H1 (cell line): ENCODE measurements at regions not wholly inside any gene's neighbourhood (a gene's known extent, or its start where the extent isn't known, plus 50 kb on each side); places are given as distances from the start of the nearest gene placed in this dataset.

ENCODE experiments used
- CTCF ChIA-PET: fragments of 300-600 bp; sonication (Branson Sonifier 250); formaldehyde crosslinking; loops from one replicate; lab custom pipeline; 2021; ENCODE audit not compliant: partially characterized antibody; lab: Charles Lee
- POLR2A ChIA-PET: fragments of 300-600 bp; sonication (Branson Sonifier 250); formaldehyde crosslinking; loops from one replicate; lab custom pipeline; 2021; ENCODE audit warnings: inconsistent platforms; ENCODE audit not compliant: partially characterized antibody; lab: Charles Lee
- DNase-seq, 2 experiments: peaks; one replicate each; pipeline versions ENCODE4 v3.0.0 to v3.0.0-alpha.2; 2010 to 2022; ENCODE audit warnings: low spot score in 2 of 2, low read depth in 1 of 2, mixed read lengths in 1 of 2
- FAIRE-seq: peaks from 2 replicates; lab custom pipeline; 2011; peaks lifted over from hg19 to GRCh38; lab: Jason Lieb, UNC
- H2AFZ ChIP-seq: 2 replicates; pipeline ENCODE4 v1.8.1; 2012; ENCODE audit warnings: low read length, inconsistent platforms
- H2AK5ac ChIP-seq: 2 replicates; pipeline ENCODE4 v1.6.1; 2013; ENCODE audit warnings: low read depth, low read length
- H2BK120ac ChIP-seq: replicated peaks from 2 replicates; pipeline ENCODE3; 2013; ENCODE audit warnings: low read depth, low read length, inconsistent platforms
- H2BK12ac ChIP-seq: 2 replicates; pipeline ENCODE4 v1.6.1; 2013; ENCODE audit warnings: low read depth, low read length
- H2BK15ac ChIP-seq: 2 replicates; pipeline ENCODE4 v1.6.1; 2013; ENCODE audit warnings: low read length
- H2BK20ac ChIP-seq: 2 replicates; pipeline ENCODE4 v1.6.1; 2013; ENCODE audit warnings: low read length
- H2BK5ac ChIP-seq: 2 replicates; pipeline ENCODE4 v1.6.1; 2013; ENCODE audit warnings: low read depth, low read length
- H3K14ac ChIP-seq: 2 replicates; pipeline ENCODE4 v1.6.1; 2013; ENCODE audit warnings: inconsistent platforms; ENCODE audit not compliant: insufficient read length
- H3K18ac ChIP-seq: 2 replicates; pipeline ENCODE4 v1.6.1; 2013; ENCODE audit warnings: low read length; ENCODE audit errors: extremely low read depth
- H3K23ac ChIP-seq: 2 replicates; pipeline ENCODE4 v1.6.1; 2013; ENCODE audit warnings: inconsistent platforms; ENCODE audit not compliant: insufficient read length
- H3K23me2 ChIP-seq: 2 replicates; pipeline ENCODE4 v1.6.1; 2013; ENCODE audit warnings: low read depth, low read length
- H3K27ac ChIP-seq: 2 replicates; pipeline ENCODE4 v1.6.1; 2011; ENCODE audit warnings: low read depth, low read length, inconsistent platforms
- H3K27me3 ChIP-seq, 4 experiments: replicated peaks in 1 of 4; 1 replicate in 1 of 4; 2 replicates in 3 of 4; pipeline versions ENCODE4 v1.6.1 to v1.8.1; 2011 to 2013; ENCODE audit warnings: low read length in 3 of 4, mild to moderate bottlenecking in 3 of 4, inconsistent platforms in 2 of 4, mixed read lengths in 2 of 4, moderate library complexity in 1 of 4; ENCODE audit not compliant: control insufficient read depth in 3 of 4, insufficient read depth in 3 of 4; ENCODE audit errors: extremely low read depth in 1 of 4
- H3K36me3 ChIP-seq, 4 experiments: 2 replicates each; pipeline versions ENCODE4 v1.6.1 to v1.8.1; 2011 to 2013; ENCODE audit warnings: mild to moderate bottlenecking in 4 of 4, low read length in 3 of 4, moderate library complexity in 2 of 4, control low read depth in 1 of 4, inconsistent platforms in 1 of 4; ENCODE audit not compliant: insufficient read depth in 4 of 4, control insufficient read depth in 2 of 4
- H3K4ac ChIP-seq: replicated peaks from 2 replicates; pipeline ENCODE3; 2013; ENCODE audit warnings: low read length, low read depth, mixed read lengths, inconsistent platforms; ENCODE audit not compliant: insufficient read length
- H3K4me1 ChIP-seq, 4 experiments: replicated peaks in 1 of 4; 1 replicate in 1 of 4; 2 replicates in 3 of 4; pipeline versions ENCODE4 v1.6.1 to v1.8.1; 2011 to 2013; ENCODE audit warnings: low read length in 3 of 4, inconsistent platforms in 2 of 4, mixed read lengths in 1 of 4; ENCODE audit not compliant: insufficient read depth in 4 of 4, control insufficient read depth in 3 of 4
- H3K4me2 ChIP-seq, 2 experiments: 2 replicates each; pipeline versions ENCODE4 v1.6.1 to v1.8.1; 2011 to 2013; ENCODE audit warnings: low read depth in 2 of 2, low read length in 2 of 2, control low read depth in 1 of 2, inconsistent platforms in 1 of 2, mild to moderate bottlenecking in 1 of 2; ENCODE audit not compliant: insufficient read depth in 1 of 2
- H3K4me3 ChIP-seq, 4 experiments: fragments of 200-600, 300-600 bp in 1 of 4; sonication (generic), shearing (Covaris generic), sonication (Bioruptor Twin) in 1 of 4; 2 replicates each; pipeline versions ENCODE4 v1.5.1 to v1.8.1; 2011 to 2016; ENCODE audit warnings: low read length in 4 of 4, low read depth in 3 of 4, control low read depth in 2 of 4, inconsistent platforms in 2 of 4, mild to moderate bottlenecking in 2 of 4, mixed read lengths in 1 of 4, moderate library complexity in 1 of 4; ENCODE audit not compliant: insufficient read depth in 2 of 4; ENCODE audit errors: extremely low read depth in 1 of 4
- H3K56ac ChIP-seq: replicated peaks from 2 replicates; pipeline ENCODE3; 2013; ENCODE audit warnings: low read depth, mild to moderate bottlenecking, mixed read lengths, low read length, inconsistent platforms; ENCODE audit not compliant: insufficient read length
- H3K79me1 ChIP-seq: 2 replicates; pipeline ENCODE4 v1.6.1; 2013; ENCODE audit warnings: low read depth, low read length, control low read depth
- H3K79me2 ChIP-seq, 2 experiments: 2 replicates each; pipeline versions ENCODE4 v1.6.1 to v1.8.1; 2012 to 2013; ENCODE audit warnings: low read length in 2 of 2, mild to moderate bottlenecking in 2 of 2, inconsistent platforms in 1 of 2; ENCODE audit not compliant: insufficient read depth in 2 of 2, control insufficient read depth in 1 of 2
- H3K9ac ChIP-seq, 4 experiments: replicated peaks in 1 of 4; 1 replicate in 1 of 4; 2 replicates in 3 of 4; pipeline versions ENCODE4 v1.6.1 to v1.8.1; 2011 to 2013; ENCODE audit warnings: low read depth in 3 of 4, low read length in 3 of 4, control low read depth in 2 of 4, mild to moderate bottlenecking in 2 of 4, moderate library complexity in 2 of 4, inconsistent platforms in 1 of 4; ENCODE audit errors: extremely low read depth in 1 of 4
- H3K9me3 ChIP-seq, 2 experiments: 2 replicates each; pipeline versions ENCODE4 v1.6.1 to v1.8.1; 2012 to 2013; ENCODE audit warnings: mild to moderate bottlenecking in 2 of 2, moderate library complexity in 2 of 2, control low read depth in 1 of 2, inconsistent platforms in 1 of 2, low read depth in 1 of 2, low read length in 1 of 2, mixed read lengths in 1 of 2; ENCODE audit not compliant: insufficient read depth in 2 of 2
- H4K20me1 ChIP-seq, 2 experiments: replicated peaks in 1 of 2; 2 replicates each; pipeline versions ENCODE3 to v1.8.1; 2011 to 2013; ENCODE audit warnings: inconsistent platforms in 2 of 2, low read length in 2 of 2, mild to moderate bottlenecking in 1 of 2; ENCODE audit not compliant: insufficient read depth in 2 of 2, control insufficient read depth in 1 of 2
- H4K5ac ChIP-seq: 2 replicates; pipeline ENCODE4 v1.6.1; 2013; ENCODE audit warnings: low read length, low read depth, mixed read lengths, inconsistent platforms; ENCODE audit not compliant: insufficient read length
- H4K8ac ChIP-seq: 2 replicates; pipeline ENCODE4 v1.8.0; 2013; ENCODE audit warnings: mild to moderate bottlenecking, moderate library complexity, low read length, inconsistent platforms; ENCODE audit not compliant: insufficient read depth; ENCODE audit errors: extremely low read depth
- H4K91ac ChIP-seq: replicated peaks from 2 replicates; pipeline ENCODE3; 2013; ENCODE audit warnings: low read length, mixed read lengths, inconsistent platforms; ENCODE audit not compliant: insufficient read length
- ATF2 ChIP-seq: IDR thresholded peaks from 2 replicates; pipeline ENCODE4 v1.6.1; 2012; ENCODE audit warnings: low read length, inconsistent platforms
- CHD1 ChIP-seq: IDR thresholded peaks from 2 replicates; pipeline ENCODE4 v1.6.1; 2012; ENCODE audit warnings: low read depth, low read length, improper control_type of control experiment
- CHD2 ChIP-seq: IDR thresholded peaks from 2 replicates; pipeline ENCODE4 v1.6.1; 2012; ENCODE audit warnings: low read length, improper control_type of control experiment
- CREB1 ChIP-seq: IDR thresholded peaks from 2 replicates; pipeline ENCODE4 v1.6.1; 2012; ENCODE audit warnings: inconsistent platforms
- E2F6 ChIP-seq: IDR thresholded peaks from 2 replicates; pipeline ENCODE4 v1.6.1; 2012; ENCODE audit warnings: inconsistent platforms
- EGR1 ChIP-seq: IDR thresholded peaks from 2 replicates; pipeline ENCODE4 v1.6.1; 2011; ENCODE audit warnings: low read depth, low read length, borderline replicate concordance
- GABPA ChIP-seq: IDR thresholded peaks from 2 replicates; pipeline ENCODE4 v1.6.1; 2011; ENCODE audit warnings: mild to moderate bottlenecking, low read length, moderate library complexity, borderline replicate concordance; ENCODE audit not compliant: insufficient read depth
- JUND ChIP-seq: IDR thresholded peaks from 2 replicates; pipeline ENCODE4 v1.6.1; 2011; ENCODE audit warnings: mild to moderate bottlenecking, improper control_type of control experiment, low read length
- POLR2A ChIP-seq, 2 experiments: IDR thresholded peaks; 1 replicate in 1 of 2; 2 replicates in 1 of 2; pipeline ENCODE4 v1.6.1; 2011; ENCODE audit warnings: low read depth in 2 of 2, low read length in 2 of 2, mild to moderate bottlenecking in 2 of 2; ENCODE audit errors: control extremely low read depth in 1 of 2
- POLR2AphosphoS5 ChIP-seq: IDR thresholded peaks from 2 replicates; pipeline ENCODE4 v1.6.1; 2011; ENCODE audit warnings: low read depth, low read length
- POU5F1 ChIP-seq: IDR thresholded peaks from 2 replicates; pipeline ENCODE4 v1.6.1; 2011; ENCODE audit warnings: low read depth, mild to moderate bottlenecking, low read length, moderate library complexity
- RFX5 ChIP-seq: IDR thresholded peaks from 2 replicates; pipeline ENCODE4 v1.6.1; 2011; ENCODE audit warnings: low read depth, low read length, improper control_type of control experiment, borderline replicate concordance
- RNF2 ChIP-seq: fragments of 200-900, 300-1000 bp; sonication (generic); IDR thresholded peaks from 2 replicates; pipeline ENCODE4 v1.7.1; 2016; ENCODE audit warnings: borderline replicate concordance, low read depth, mild to moderate bottlenecking, antibody characterized with exemption, low read length; ENCODE audit not compliant: poor library complexity, severe bottlenecking; ENCODE audit errors: missing control alignments
- WGBS, 2 experiments: shearing (Covaris generic) in 1 of 2; methylation state at CpG; one replicate each; pipeline versions ENCODE4 v1.1.6 to v1.1.7; 2013 to 2015; ENCODE audit warnings: low lambda C conversion rate in 2 of 2, mixed read lengths in 2 of 2, inconsistent platforms in 1 of 2, low coverage in 1 of 2, missing lambda C conversion rate in 1 of 2; ENCODE audit not compliant: insufficient replicate concordance in 2 of 2, insufficient coverage in 1 of 2, insufficient read length in 1 of 2; ENCODE audit errors: extremely low coverage in 1 of 2, missing lambda C conversion rate in 1 of 2; 5-methylcytosine and 5-hydroxymethylcytosine counted together

GRCh38 chr1:94332952-94333351 lies 85.2 kb upstream of the ABCD3 start:
- FAIRE-seq: no peak
- Histone ChIP-seq H4K20me1 (no peaks in the 10 kb centered on the region), H3K18ac (no peak overlapping the region), H3K4me3 (no peak overlapping the region), H2BK5ac (no peak overlapping the region), H3K56ac (no peak overlapping the region), H2AK5ac (no peak overlapping the region), H3K23me2 (no peaks in the 10 kb centered on the region), H3K14ac (no peak overlapping the region), H3K4me2 (no peak overlapping the region), H3K4ac (no peak overlapping the region), H3K4me1 (peaks cover 0 to 7% (median 0%) of the 10 kb centered on the region in 4 experiments; a peak in 1 of 7 replicates), H2BK120ac (no peak overlapping the region), H3K36me3 (no peaks in the 10 kb centered on the region), H2BK12ac (no peak overlapping the region), H4K91ac (no peak overlapping the region), H3K79me2 (no peaks in the 10 kb centered on the region), H2BK20ac (no peak overlapping the region), H4K8ac (no peak overlapping the region), H3K9ac (no peak overlapping the region), H3K79me1 (no peaks in the 10 kb centered on the region), H3K27ac (no peak overlapping the region), H2BK15ac (no peak overlapping the region), H2AFZ (no peak overlapping the region), H3K23ac (no peak overlapping the region), H3K9me3 (no peaks in the 10 kb centered on the region), H3K27me3 (no peaks in the 10 kb centered on the region; a peak in 1 of 7 replicates), H4K5ac (no peak overlapping the region)
- TF ChIP-seq EGR1 (no peak), RNF2 (no peak), CHD1 (no peak), RFX5 (no peak), POLR2AphosphoS5 (no peak), JUND (no peak), ATF2 (no peak), CHD2 (no peak), POU5F1 (no peak), E2F6 (no peak), CREB1 (no peak), POLR2A (IDR thresholded peaks at IDR 0.05; ENCODE audit: control extremely low read depth in 1 of 2, low read depth in 2 of 2, low read length in 2 of 2) (no peak), GABPA (no peak)
- ChIA-PET CTCF (interaction anchor here (0.6 to 21.6 kb wide), 9 partner anchors 11 to 300 kb away, joined by 3 to 807 read pairs (median 56); partner anchors contain the start of gene ARHGAP29), POLR2A (interaction anchor here (0.7 kb wide), 1 partner anchor 271 kb away, joined by 3 read pairs; no protein-coding TSS in a partner anchor)
- WGBS, 2 experiments: 86% methylated on average over 4 of the region's 4 CpGs; no CpG with 5 or more reads in 1 of the 2 experiments
- no peak for DNase-seq
